ENCODE measurements at regions not wholly inside any gene's neighbourhood (a gene's known extent, or its start where the extent isn't known, plus 50 kb on each side); places are given as distances from the start of the nearest gene placed in this dataset.

- Histone ChIP-seq H3K4me3 (ENCODE audit: insufficient read depth, low read depth, low read length) (no peak overlapping the region), H3K4me1 (ENCODE audit: insufficient read depth, low read length) (peaks cover 4% of the 10 kb centered on the region), H2AFZ (ENCODE audit: low read depth, low read length) (no peak overlapping the region), H4K20me1 (ENCODE audit: insufficient read depth, low read length) (no peaks in the 10 kb centered on the region), H3K9me3 (ENCODE audit: insufficient read depth, low read depth, low read length) (no peaks in the 10 kb centered on the region), H3K27me3 (ENCODE audit: insufficient read depth, low read length) (no peaks in the 10 kb centered on the region), H3K4me2 (ENCODE audit: low read length) (no peak overlapping the region), H3K9ac (ENCODE audit: low read length) (no peak overlapping the region), H3K27ac (ENCODE audit: low read depth, low read length) (no peak overlapping the region), H3K36me3 (ENCODE audit: insufficient read depth, low read length) (no peaks in the 10 kb centered on the region), H3K79me2 (ENCODE audit: insufficient read depth, low read length) (no peaks in the 10 kb centered on the region)
- TF ChIP-seq EZH2 (IDR thresholded peaks at IDR 0.05; ENCODE audit: insufficient read depth, low read length) (no peak), CTCF (IDR thresholded peaks at IDR 0.05; ENCODE audit: insufficient read depth, low read depth, low read length) (peak; percentile 16)
- Mint-ChIP-seq H3K4me3 (ENCODE audit: unreplicated experiment) (no peak overlapping the region), H3K9me3 (ENCODE audit: unreplicated experiment) (no peaks in the 10 kb centered on the region), H3K27me3 (ENCODE audit: low read depth, unreplicated experiment) (no peaks in the 10 kb centered on the region), H3K4me1 (ENCODE audit: low read depth, unreplicated experiment) (peaks cover 36% of the 10 kb centered on the region), H3K27ac (ENCODE audit: unreplicated experiment) (peak overlapping the region; percentile 95), H3K36me3 (ENCODE audit: low read depth, unreplicated experiment) (no peaks in the 10 kb centered on the region)
- DNase-seq (ENCODE audit: low read depth), result no peak
- FAIRE-seq, result no peak
Observed at GRCh38 chr11:127993788-127994187, 593.6 kb downstream of the ETS1 start.

DNA sequence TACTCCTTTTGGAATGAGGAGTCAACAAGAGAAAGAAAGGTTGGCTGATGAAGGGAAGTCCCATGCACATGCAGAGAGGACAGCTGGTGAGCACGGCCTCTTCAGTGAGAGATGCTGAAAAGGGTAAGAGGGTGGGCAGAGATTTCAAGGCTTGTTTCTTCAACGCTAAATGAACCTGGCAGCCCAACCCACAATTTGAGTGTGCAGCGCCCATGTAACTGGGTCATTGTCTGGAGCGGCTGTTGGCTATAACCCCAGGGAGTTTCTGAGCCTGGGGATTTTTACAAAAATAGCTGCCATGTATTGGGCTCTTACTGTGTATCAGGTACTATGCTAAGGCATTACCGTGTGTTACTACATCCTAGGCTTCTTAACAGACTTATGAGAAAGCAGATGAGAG, 594.1 kb downstream of the ETS1 start:
- Mint-ChIP-seq H3K9me3 (ENCODE audit: unreplicated experiment) (no peaks in the 10 kb centered on the region), H3K4me1 (ENCODE audit: low read depth, unreplicated experiment) (peaks cover 36% of the 10 kb centered on the region), H3K4me3 (ENCODE audit: unreplicated experiment) (no peak overlapping the region), H3K27ac (ENCODE audit: unreplicated experiment) (no peak overlapping the region), H3K27me3 (ENCODE audit: low read depth, unreplicated experiment) (no peaks in the 10 kb centered on the region), H3K36me3 (ENCODE audit: low read depth, unreplicated experiment) (no peaks in the 10 kb centered on the region)
- no peak overlapping the region for H2AFZ ChIP-seq (ENCODE audit: low read depth, low read length)
- H3K27ac ChIP-seq (ENCODE audit: low read depth, low read length), result no peak overlapping the region
- no peak overlapping the region for H3K4me3 ChIP-seq (ENCODE audit: insufficient read depth, low read depth, low read length)
- no peak overlapping the region for H3K4me2 ChIP-seq (ENCODE audit: low read length)
- no peaks in the 10 kb centered on the region for H3K9me3 ChIP-seq (ENCODE audit: insufficient read depth, low read depth, low read length)
- no peaks in the 10 kb centered on the region for H4K20me1 ChIP-seq (ENCODE audit: insufficient read depth, low read length)
- TF ChIP-seq EZH2 (IDR thresholded peaks at IDR 0.05; ENCODE audit: insufficient read depth, low read length), result no peak
- TF ChIP-seq CTCF (IDR thresholded peaks at IDR 0.05; ENCODE audit: insufficient read depth, low read depth, low read length), result no peak
- DNase-seq (ENCODE audit: low read depth) (no peak), FAIRE-seq (no peak)
- H3K9ac ChIP-seq (ENCODE audit: low read length), result no peak overlapping the region
- no peaks in the 10 kb centered on the region for H3K27me3 ChIP-seq (ENCODE audit: insufficient read depth, low read length)
- no peaks in the 10 kb centered on the region for H3K36me3 ChIP-seq (ENCODE audit: insufficient read depth, low read length)
- H3K79me2 ChIP-seq (ENCODE audit: insufficient read depth, low read length), result no peaks in the 10 kb centered on the region
- peaks cover 4% of the 10 kb centered on the region for H3K4me1 ChIP-seq (ENCODE audit: insufficient read depth, low read length)

GRCh38 chr11:127986073-127986472, 601.3 kb downstream of the ETS1 start:
- no peak overlapping the region for H2AFZ ChIP-seq (ENCODE audit: low read depth, low read length)
- H3K79me2 ChIP-seq (ENCODE audit: insufficient read depth, low read length), result no peaks in the 10 kb centered on the region
- no peak for FAIRE-seq
- H3K4me3 ChIP-seq (ENCODE audit: insufficient read depth, low read depth, low read length), result no peak overlapping the region
- no peak overlapping the region for H3K27ac ChIP-seq (ENCODE audit: low read depth, low read length)
- Mint-ChIP-seq H3K36me3 (ENCODE audit: low read depth, unreplicated experiment) (no peaks in the 10 kb centered on the region), H3K4me3 (ENCODE audit: unreplicated experiment) (no peak overlapping the region), H3K4me1 (ENCODE audit: low read depth, unreplicated experiment) (no peaks in the 10 kb centered on the region), H3K27ac (ENCODE audit: unreplicated experiment) (no peak overlapping the region), H3K27me3 (ENCODE audit: low read depth, unreplicated experiment) (no peaks in the 10 kb centered on the region), H3K9me3 (ENCODE audit: unreplicated experiment) (no peaks in the 10 kb centered on the region)
- no peaks in the 10 kb centered on the region for H3K36me3 ChIP-seq (ENCODE audit: insufficient read depth, low read length)
- no peak overlapping the region for H3K9ac ChIP-seq (ENCODE audit: low read length)
- no peaks in the 10 kb centered on the region for H4K20me1 ChIP-seq (ENCODE audit: insufficient read depth, low read length)
- no peaks in the 10 kb centered on the region for H3K27me3 ChIP-seq (ENCODE audit: insufficient read depth, low read length)
- no peak for DNase-seq (ENCODE audit: low read depth)
- no peaks in the 10 kb centered on the region for H3K9me3 ChIP-seq (ENCODE audit: insufficient read depth, low read depth, low read length)
- H3K4me2 ChIP-seq (ENCODE audit: low read length), result no peak overlapping the region
- H3K4me1 ChIP-seq (ENCODE audit: insufficient read depth, low read length), result no peaks in the 10 kb centered on the region
- TF ChIP-seq CTCF (IDR thresholded peaks at IDR 0.05; ENCODE audit: insufficient read depth, low read depth, low read length) (no peak), EZH2 (IDR thresholded peaks at IDR 0.05; ENCODE audit: insufficient read depth, low read length) (no peak)

All from astrocyte (in vitro differentiated cells and primary cell).